GM19328 (cell line): ENCODE measurements at regions not wholly inside any gene's neighbourhood (a gene's known extent, or its start where the extent isn't known, plus 50 kb on each side); places are given as distances from the start of the nearest gene placed in this dataset.

Experiments used
- ATAC-seq: cut with Tn5 transposase; IDR thresholded peaks from one replicate; pipeline ENCODE4 v1.9.1; 2021; ENCODE audit warnings: mild to moderate bottlenecking, moderate library complexity; ENCODE audit not compliant: unreplicated experiment

GRCh38 chr5:7000310-7000709 lies 287.1 kb downstream of the TENT4A start:
- no peak for ATAC-seq

GRCh38 chr5:7010591-7010990 lies 297.4 kb downstream of the TENT4A start:
- ATAC-seq: no peak

- no peak for ATAC-seq
Observed at GRCh38 chr5:7012057-7012456, 298.8 kb downstream of the TENT4A start.

GRCh38 chr5:7014611-7015010 lies 301.4 kb downstream of the TENT4A start:
- no peak for ATAC-seq

GRCh38 chr5:7015586-7016256 lies 302.5 kb downstream of the TENT4A start:
- ATAC-seq: no peak

GRCh38 chr5:7016999-7017747 lies 303.9 kb downstream of the TENT4A start:
- no peak for ATAC-seq

GRCh38 chr5:7018198-7018597 lies 305.0 kb downstream of the TENT4A start:
- no peak for ATAC-seq

GRCh38 chr5:7018601-7019000 lies 305.4 kb downstream of the TENT4A start:
- no peak for ATAC-seq

GRCh38 chr5:7036192-7036835 lies 323.1 kb downstream of the TENT4A start:
- ATAC-seq: no peak

- no peak for ATAC-seq
Observed at GRCh38 chr5:7039074-7039473, 325.8 kb downstream of the TENT4A start.

- ATAC-seq: no peak
Observed at GRCh38 chr5:7040111-7040510, 326.9 kb downstream of the TENT4A start.

- no peak for ATAC-seq
Observed at GRCh38 chr5:7043797-7044196, 330.6 kb downstream of the TENT4A start.

GRCh38 chr5:7047511-7048261 lies 334.5 kb downstream of the TENT4A start:
- ATAC-seq: no peak

GRCh38 chr5:7050986-7051385 lies 337.8 kb downstream of the TENT4A start:
- ATAC-seq: no peak

- no peak for ATAC-seq
Observed at GRCh38 chr5:7053125-7053524, 339.9 kb downstream of the TENT4A start.

- no peak for ATAC-seq
Observed at GRCh38 chr5:7053528-7054209, 340.4 kb downstream of the TENT4A start.

GRCh38 chr5:7066471-7067235 lies 329.3 kb upstream of the ADCY2 start:
- no peak for ATAC-seq

- no peak for ATAC-seq
Observed at GRCh38 chr5:7068156-7068555, 327.8 kb upstream of the ADCY2 start.

- ATAC-seq: no peak
Observed at GRCh38 chr5:7068899-7069298, 327.0 kb upstream of the ADCY2 start.

GRCh38 chr5:7072188-7072587 lies 323.8 kb upstream of the ADCY2 start:
- no peak for ATAC-seq
